Spleen (tissue), 11 donors: ENCODE measurements at regions not wholly inside any gene's neighbourhood (a gene's known extent, or its start where the extent isn't known, plus 50 kb on each side); places are given as distances from the start of the nearest gene placed in this dataset.

Source experiments
- DNase-seq: peaks from one replicate; pipeline ENCODE4 v3.0.0-alpha.2; 2020
- H3K27ac ChIP-seq, 8 donors: fragments of 200-600 bp; sonication (generic) in 7 of 8; 1 replicate in 4 of 8; 2 replicates in 4 of 8; pipeline versions ENCODE4 v1.5.0 to v1.8.0; 2016 to 2021; ENCODE audit warnings: inconsistent platforms in 4 of 8, mild to moderate bottlenecking in 4 of 8, moderate library complexity in 1 of 8
- H3K27me3 ChIP-seq, 7 donors: fragments of 200-600 bp; sonication (generic) in 6 of 7; replicated peaks in 1 of 7; 1 replicate in 4 of 7; 2 replicates in 3 of 7; pipeline versions ENCODE4 v1.5.0 to v1.8.0; 2016 to 2021; ENCODE audit warnings: inconsistent platforms in 3 of 7, mild to moderate bottlenecking in 1 of 7
- H3K36me3 ChIP-seq, 6 donors: fragments of 200-600 bp; sonication (generic) in 5 of 6; 1 replicate in 4 of 6; 2 replicates in 2 of 6; pipeline versions ENCODE4 v1.5.0 to v1.8.0; 2016 to 2021; ENCODE audit warnings: inconsistent platforms in 2 of 6
- H3K4me1 ChIP-seq, 6 donors: fragments of 200-600 bp; sonication (generic) in 5 of 6; 1 replicate in 3 of 6; 2 replicates in 3 of 6; pipeline versions ENCODE4 v1.5.0 to v1.8.0; 2016 to 2021; ENCODE audit warnings: inconsistent platforms in 3 of 6
- H3K4me3 ChIP-seq, 8 donors: fragments of 200-600 bp; sonication (generic) in 7 of 8; 1 replicate in 4 of 8; 2 replicates in 4 of 8; pipeline versions ENCODE4 v1.5.0 to v1.8.0; 2016 to 2021; ENCODE audit warnings: inconsistent platforms in 4 of 8, mild to moderate bottlenecking in 4 of 8, moderate library complexity in 2 of 8
- H3K9me3 ChIP-seq, 8 donors: fragments of 200-600 bp; sonication (generic) in 7 of 8; 1 replicate in 4 of 8; 2 replicates in 4 of 8; pipeline versions ENCODE4 v1.5.0 to v1.8.0; 2016 to 2021; ENCODE audit warnings: inconsistent platforms in 4 of 8
- POLR2A ChIP-seq, 3 donors: fragments of 450-650 bp; IDR thresholded peaks; one replicate each; pipeline ENCODE4 v1.5.1; 2017; ENCODE audit warnings: antibody characterized with exemption in 3 of 3, mild to moderate bottlenecking in 1 of 3
- POLR2AphosphoS5 ChIP-seq, 3 donors: sonication (generic); formaldehyde crosslinking; IDR thresholded peaks; one replicate each; pipeline ENCODE4 v1.5.1; 2017; ENCODE audit warnings: antibody characterized with exemption in 3 of 3
- WGBS, 5 donors: extraction: QIAGEN DNeasy Blood & Tissue Kit in 3 of 5; methylation state at CpG; one replicate each; pipeline versions ENCODE4 v1.1.5 to v1.1.7; 2013 to 2018; 5-methylcytosine and 5-hydroxymethylcytosine counted together
- intact Hi-C: fragments of 100-400 bp; cut with DNase I; formaldehyde crosslinking; loops from one replicate; pipeline ENCODE4 v1.15.0; 2023; ENCODE audit warnings: low total_unique reads
- TF ChIP-seq, protein P1 (sequence below), 11 experiments: fragments of 200-600 bp in 7 of 11; fragments of 450-650 bp in 4 of 11; sonication (generic) in 4 of 11; IDR thresholded peaks in 8 of 11; conservative IDR thresholded peaks in 3 of 11; 1 replicate in 7 of 11; 2 replicates in 4 of 11; pipeline versions ENCODE4 v1.4.0 to v1.8.0; 2016 to 2021; ENCODE audit warnings: antibody characterized with exemption in 11 of 11, inconsistent platforms in 4 of 11, mild to moderate bottlenecking in 1 of 11
- donor health status: healthy with polysubstance abuse.
- donor health status: DM: no; HTN: no; CAD: no; lungs with moderate emphysema.
- donor health status: DM: no; HTN: no; CAD: no.
- donor health status: Bipolar disorder and iron deficiency.
- donor health status: healthy.
- donor health status: DM: no; HTN: no; CAD: no.
- donor health status: DM: yes; HTN: yes; CAD: no.

DNA sequence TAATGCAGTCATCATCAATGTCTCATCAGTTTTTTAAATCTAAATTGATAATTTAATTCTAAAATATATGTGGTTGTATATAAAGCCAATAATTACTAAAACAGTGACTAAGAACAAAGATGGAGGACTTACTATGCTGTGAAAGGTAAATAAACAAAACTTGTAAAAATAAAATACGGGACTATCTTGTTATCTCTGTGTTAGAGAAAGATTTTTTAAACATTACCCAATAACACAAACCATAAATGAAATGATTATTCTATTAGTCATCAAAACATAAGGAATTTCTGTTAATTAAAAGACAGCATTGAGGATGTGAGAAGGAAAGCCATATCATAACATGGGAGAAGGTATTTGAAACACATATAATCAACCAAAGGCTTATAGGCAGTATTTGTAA, 226.2 kb upstream of the SMC2 start:
- WGBS, 5 donors: 64 to 91% (median 82%) methylated on average over 1 of the region's 1 CpG
- DNase-seq: no peak
- H3K27ac ChIP-seq: no peak overlapping the region
- H3K27me3 ChIP-seq: no peaks in the 10 kb centered on the region
- H3K36me3 ChIP-seq: no peaks in the 10 kb centered on the region
- no peak overlapping the region for H3K4me3 ChIP-seq
- TF ChIP-seq POLR2A (IDR thresholded peaks at IDR 0.05): no peak
- TF ChIP-seq, protein P1, sequence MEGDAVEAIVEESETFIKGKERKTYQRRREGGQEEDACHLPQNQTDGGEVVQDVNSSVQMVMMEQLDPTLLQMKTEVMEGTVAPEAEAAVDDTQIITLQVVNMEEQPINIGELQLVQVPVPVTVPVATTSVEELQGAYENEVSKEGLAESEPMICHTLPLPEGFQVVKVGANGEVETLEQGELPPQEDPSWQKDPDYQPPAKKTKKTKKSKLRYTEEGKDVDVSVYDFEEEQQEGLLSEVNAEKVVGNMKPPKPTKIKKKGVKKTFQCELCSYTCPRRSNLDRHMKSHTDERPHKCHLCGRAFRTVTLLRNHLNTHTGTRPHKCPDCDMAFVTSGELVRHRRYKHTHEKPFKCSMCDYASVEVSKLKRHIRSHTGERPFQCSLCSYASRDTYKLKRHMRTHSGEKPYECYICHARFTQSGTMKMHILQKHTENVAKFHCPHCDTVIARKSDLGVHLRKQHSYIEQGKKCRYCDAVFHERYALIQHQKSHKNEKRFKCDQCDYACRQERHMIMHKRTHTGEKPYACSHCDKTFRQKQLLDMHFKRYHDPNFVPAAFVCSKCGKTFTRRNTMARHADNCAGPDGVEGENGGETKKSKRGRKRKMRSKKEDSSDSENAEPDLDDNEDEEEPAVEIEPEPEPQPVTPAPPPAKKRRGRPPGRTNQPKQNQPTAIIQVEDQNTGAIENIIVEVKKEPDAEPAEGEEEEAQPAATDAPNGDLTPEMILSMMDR (IDR thresholded peaks at IDR 0.05 in 8 of 11, conservative IDR thresholded peaks at IDR 0.05 in 3 of 11): no peak
- intact Hi-C loops: no loop called here
- no peaks in the 10 kb centered on the region for H3K4me1 ChIP-seq
- H3K9me3 ChIP-seq: no peaks in the 10 kb centered on the region

DNA sequence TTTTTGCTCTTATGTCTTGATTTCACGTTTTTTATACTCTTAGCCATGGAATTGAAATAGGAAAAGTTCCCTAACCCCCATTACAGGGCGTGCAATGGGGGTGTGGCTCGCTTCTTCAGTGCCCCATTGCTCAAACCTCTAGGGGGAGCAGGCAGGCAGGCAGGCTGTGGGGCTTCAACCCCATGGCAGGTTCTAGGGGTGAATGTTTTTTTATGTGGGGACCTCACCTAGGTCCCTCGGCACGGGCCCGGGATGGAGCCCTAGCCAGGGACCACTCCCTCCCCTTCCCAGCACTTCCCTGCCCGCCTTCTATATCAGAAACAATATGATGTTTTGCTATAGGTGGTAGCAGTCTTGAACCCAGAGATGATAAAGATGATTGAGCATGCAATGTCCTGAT, 221.3 kb upstream of the SMC2 start:
- no peak for DNase-seq

DNA sequence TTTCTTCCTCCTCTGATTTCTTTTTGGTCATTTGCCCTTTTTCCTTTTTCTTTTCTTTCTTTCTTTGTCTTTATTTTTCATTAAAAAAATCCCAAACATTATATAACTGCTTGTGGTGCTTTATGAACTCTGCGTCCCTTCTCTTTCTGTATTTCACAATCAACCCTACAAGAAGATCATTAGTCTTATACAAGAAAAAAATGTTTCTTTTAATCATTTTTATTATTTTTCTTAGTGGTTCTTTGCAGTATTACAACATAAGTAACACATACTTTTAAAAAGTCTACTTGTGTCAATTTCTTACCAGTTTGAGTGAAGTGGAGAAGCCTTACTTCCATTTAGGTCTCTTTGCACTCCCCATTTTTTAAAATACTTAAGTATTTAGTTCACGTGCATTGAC, 212.7 kb upstream of the SMC2 start:
- intact Hi-C loops: no loop called here
- H3K9me3 ChIP-seq: no peaks in the 10 kb centered on the region
- no peaks in the 10 kb centered on the region for H3K36me3 ChIP-seq
- H3K4me1 ChIP-seq: no peaks in the 10 kb centered on the region
- H3K27me3 ChIP-seq: no peaks in the 10 kb centered on the region
- H3K4me3 ChIP-seq: no peak overlapping the region
- H3K27ac ChIP-seq: no peak overlapping the region
- no peak for DNase-seq
- TF ChIP-seq POLR2AphosphoS5 (IDR thresholded peaks at IDR 0.05): no peak
- TF ChIP-seq, protein P1 (IDR thresholded peaks at IDR 0.05 in 8 of 11, conservative IDR thresholded peaks at IDR 0.05 in 3 of 11): no peak
- no peak for TF ChIP-seq POLR2A (IDR thresholded peaks at IDR 0.05)
- 79 to 95% (median 91%) methylated on average over 2 of the region's 2 CpGs for WGBS, 5 donors

More for the DNA sequence above, 221.3 kb upstream of the SMC2 start:
- intact Hi-C loops: no loop called here
- 78 to 85% (median 79%) methylated on average over 7 of the region's 7 CpGs for WGBS, 5 donors
- Histone ChIP-seq H3K27me3 (no peaks in the 10 kb centered on the region), H3K4me3 (no peak overlapping the region), H3K27ac (no peak overlapping the region), H3K4me1 (no peaks in the 10 kb centered on the region), H3K36me3 (no peaks in the 10 kb centered on the region), H3K9me3 (no peaks in the 10 kb centered on the region)
- no peak for TF ChIP-seq POLR2AphosphoS5 (IDR thresholded peaks at IDR 0.05)
- TF ChIP-seq, protein P1 (IDR thresholded peaks at IDR 0.05 in 8 of 11, conservative IDR thresholded peaks at IDR 0.05 in 3 of 11): no peak
- TF ChIP-seq POLR2A (IDR thresholded peaks at IDR 0.05): no peak

DNA sequence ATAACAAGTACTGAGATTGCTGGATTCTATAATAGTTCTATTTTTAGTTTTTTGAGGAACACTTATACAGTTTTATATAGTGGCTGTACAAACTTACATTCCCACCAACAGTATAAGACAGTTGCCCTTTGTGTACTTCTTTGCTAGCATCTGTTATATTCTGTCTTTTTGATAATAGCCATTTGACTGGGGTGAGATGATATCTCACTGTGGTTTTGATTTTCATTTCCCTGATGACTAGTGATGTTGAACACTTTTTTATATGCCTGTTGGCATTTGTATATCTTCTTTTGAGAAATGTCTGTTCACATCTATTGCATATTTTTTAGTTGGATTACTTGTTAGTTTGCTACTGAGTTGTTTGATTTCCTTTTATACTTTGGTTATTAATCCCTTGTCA, 204.1 kb upstream of the SMC2 start:
- Histone ChIP-seq H3K27ac (no peak overlapping the region), H3K4me3 (no peak overlapping the region), H3K9me3 (no peaks in the 10 kb centered on the region), H3K27me3 (no peaks in the 10 kb centered on the region), H3K36me3 (no peaks in the 10 kb centered on the region), H3K4me1 (no peaks in the 10 kb centered on the region)
- intact Hi-C loops: no loop called here
- DNase-seq: no peak
- TF ChIP-seq POLR2A (IDR thresholded peaks at IDR 0.05) (no peak), POLR2AphosphoS5 (IDR thresholded peaks at IDR 0.05) (no peak)
- TF ChIP-seq, protein P1 (IDR thresholded peaks at IDR 0.05 in 8 of 11, conservative IDR thresholded peaks at IDR 0.05 in 3 of 11): no peak
